Adrenal gland (tissue), 9 donors: ENCODE measurements at regions not wholly inside any gene's neighbourhood (a gene's known extent, or its start where the extent isn't known, plus 50 kb on each side); places are given as distances from the start of the nearest gene placed in this dataset.

Experiments
- DNase-seq, 7 donors: peaks; one replicate each; pipeline ENCODE4 v3.0.0-alpha.2; 2019 to 2020
- H3K27ac ChIP-seq, 5 donors: fragments of 200-600 bp; sonication (generic) in 4 of 5; 1 replicate in 3 of 5; 2 replicates in 2 of 5; pipeline versions ENCODE4 v1.5.1 to v1.8.0; 2016 to 2020; ENCODE audit warnings: mild to moderate bottlenecking in 1 of 5
- H3K27me3 ChIP-seq: fragments of 200-600 bp; 2 replicates; pipeline ENCODE4 v1.8.0; 2021
- H3K36me3 ChIP-seq, 2 donors: fragments of 200-600 bp; replicated peaks in 1 of 2; 1 replicate in 1 of 2; 2 replicates in 1 of 2; pipeline versions ENCODE4 v1.5.1 to v1.8.0; 2018 to 2022
- H3K4me1 ChIP-seq, 2 donors: fragments of 200-600 bp; replicated peaks in 1 of 2; 1 replicate in 1 of 2; 2 replicates in 1 of 2; pipeline versions ENCODE4 v1.5.1 to v1.8.0; 2018 to 2021
- H3K4me3 ChIP-seq, 4 donors: fragments of 200-600 bp; sonication (generic) in 3 of 4; one replicate each; pipeline ENCODE4 v1.5.1; 2016 to 2018
- H3K9me3 ChIP-seq, 3 donors: fragments of 200-600 bp; sonication (generic) in 1 of 3; replicated peaks in 1 of 3; 1 replicate in 2 of 3; 2 replicates in 1 of 3; pipeline versions ENCODE4 v1.5.1 to v1.8.0; 2016 to 2021
- CTCF ChIP-seq, 6 experiments: fragments of 450-650 bp in 4 of 6; fragments of 200-600 bp in 2 of 6; sonication (generic) in 1 of 6; IDR thresholded peaks; 1 replicate in 5 of 6; 2 replicates in 1 of 6; pipeline versions ENCODE4 v1.5.1 to v1.8.0; 2016 to 2021; ENCODE audit warnings: antibody characterized with exemption in 6 of 6, mild to moderate bottlenecking in 2 of 6, moderate library complexity in 1 of 6
- POLR2A ChIP-seq, 2 donors: fragments of 450-650 bp; IDR thresholded peaks; one replicate each; pipeline ENCODE4 v1.6.1; 2017; ENCODE audit warnings: antibody characterized with exemption in 2 of 2, mild to moderate bottlenecking in 2 of 2, moderate library complexity in 1 of 2
- WGBS, 4 donors: extraction: QIAGEN DNeasy Blood & Tissue Kit in 2 of 4; methylation state at CpG; one replicate each; pipeline versions ENCODE4 v1.1.5 to v1.1.7; 2013 to 2017; 5-methylcytosine and 5-hydroxymethylcytosine counted together
- intact Hi-C, 2 donors: fragments of 100-400 bp; cut with DNase I; formaldehyde crosslinking; loops; one replicate each; pipeline versions ENCODE4 v1.14.1 to v1.15.0; 2022 to 2023
- donor health status: healthy with polysubstance abuse.
- donor health status: Bipolar disorder and iron deficiency.
- donor health status: DM: yes; HTN: yes; CAD: no.
- donor health status: DM: no; HTN: no; CAD: no.
- donor health status: DM: no; HTN: no; CAD: no.

- Histone ChIP-seq H3K4me3 (no peak overlapping the region), H3K27me3 (no peaks in the 10 kb centered on the region), H3K4me1 (no peaks in the 10 kb centered on the region), H3K36me3 (no peaks in the 10 kb centered on the region), H3K27ac (no peak overlapping the region), H3K9me3 (no peaks in the 10 kb centered on the region)
- TF ChIP-seq CTCF (IDR thresholded peaks at IDR 0.05) (no peak), POLR2A (IDR thresholded peaks at IDR 0.05) (no peak)
- intact Hi-C loops, result no loop called here
- no peak for DNase-seq
- 78 to 89% (median 84%) methylated on average over 2 of the region's 2 CpGs for WGBS, 4 donors
Measured at GRCh38 chr5:103910786-103911185, 348.2 kb upstream of the NUDT12 start.

DNA sequence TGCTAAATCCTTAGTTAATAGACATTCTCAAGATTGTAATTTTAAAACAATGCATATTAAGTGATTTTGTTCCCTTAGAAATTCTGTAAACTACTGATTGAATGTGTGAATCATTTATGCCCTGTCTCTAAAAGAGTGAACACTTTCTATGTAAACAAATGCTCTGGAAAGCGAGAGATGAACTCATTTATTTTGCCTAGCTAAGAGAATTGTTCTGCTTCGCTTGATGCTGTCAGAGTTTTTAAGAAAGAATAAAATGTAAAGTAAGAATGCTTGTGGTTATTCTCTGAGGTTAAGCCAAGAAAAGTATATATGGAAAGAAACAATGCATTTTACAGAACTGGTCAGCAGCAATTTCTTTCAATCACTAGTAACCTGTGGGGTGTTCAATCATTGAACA, 347.4 kb upstream of the NUDT12 start:
- intact Hi-C loops, result no loop called here
- DNase-seq, result no peak
- no peaks in the 10 kb centered on the region for H3K4me1 ChIP-seq
- no peak overlapping the region for H3K4me3 ChIP-seq
- WGBS, 4 donors, result 86 to 90% (median 88%) methylated on average over 2 of the region's 2 CpGs
- H3K27ac ChIP-seq, result no peak overlapping the region
- H3K36me3 ChIP-seq, result no peaks in the 10 kb centered on the region
- TF ChIP-seq CTCF (IDR thresholded peaks at IDR 0.05) (no peak), POLR2A (IDR thresholded peaks at IDR 0.05) (no peak)
- no peaks in the 10 kb centered on the region for H3K9me3 ChIP-seq
- H3K27me3 ChIP-seq, result no peaks in the 10 kb centered on the region

GRCh38 chr5:103909391-103909790, 346.8 kb upstream of the NUDT12 start:
- no peaks in the 10 kb centered on the region for H3K4me1 ChIP-seq
- WGBS, 4 donors, result 68 to 85% (median 81%) methylated on average over 3 of the region's 3 CpGs
- intact Hi-C loops, result no loop called here

DNA sequence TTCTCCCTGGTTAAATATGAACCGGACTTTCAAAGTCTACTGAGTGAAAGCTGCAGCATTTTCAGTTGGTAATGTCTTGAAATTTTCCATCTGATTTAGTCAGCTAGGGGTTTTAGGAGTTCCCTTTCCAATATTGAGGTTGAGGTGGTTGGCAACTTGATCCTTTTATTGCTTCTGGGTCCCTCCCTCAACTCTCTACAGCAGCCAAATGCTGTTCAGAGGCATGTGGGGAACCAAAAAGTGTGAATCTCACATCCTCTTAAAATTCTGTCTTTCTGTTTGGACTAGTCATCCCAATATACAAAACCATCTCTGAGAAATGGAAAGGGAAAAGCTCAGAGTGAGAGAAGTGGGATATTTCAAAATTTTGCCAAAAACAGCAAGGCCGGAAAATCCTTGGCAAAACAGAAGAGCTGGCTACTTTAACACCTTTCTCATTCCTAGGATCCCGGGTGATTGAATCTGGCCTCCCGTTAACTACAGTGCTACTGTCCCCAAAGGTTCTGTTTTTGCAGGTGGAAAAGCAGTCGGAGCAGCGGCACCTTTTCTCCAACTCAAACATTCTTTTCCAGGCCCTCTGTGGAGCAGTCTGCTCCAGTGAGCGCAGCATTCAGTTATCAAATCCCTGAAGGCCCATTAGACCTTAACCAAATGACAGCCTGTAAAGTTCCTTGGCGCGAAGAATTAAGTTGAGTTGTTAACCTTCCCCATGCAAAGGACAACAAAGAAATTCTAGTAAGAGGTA, 345.9 kb upstream of the NUDT12 start:
- Histone ChIP-seq H3K36me3 (no peaks in the 10 kb centered on the region), H3K27ac (no peak overlapping the region), H3K4me1 (no peaks in the 10 kb centered on the region), H3K9me3 (no peaks in the 10 kb centered on the region), H3K4me3 (no peak overlapping the region), H3K27me3 (no peaks in the 10 kb centered on the region)
- DNase-seq, result no peak
- TF ChIP-seq POLR2A (IDR thresholded peaks at IDR 0.05), result no peak
- TF ChIP-seq CTCF (IDR thresholded peaks at IDR 0.05), result no peak
- intact Hi-C loops, result no loop called here
- 70 to 76% (median 73%) methylated on average over 9 of the region's 9 CpGs for WGBS, 4 donors

More at GRCh38 chr5:103909391-103909790, 346.8 kb upstream of the NUDT12 start:
- Histone ChIP-seq H3K27me3 (no peaks in the 10 kb centered on the region), H3K9me3 (no peaks in the 10 kb centered on the region), H3K27ac (no peak overlapping the region), H3K4me3 (no peak overlapping the region), H3K36me3 (no peaks in the 10 kb centered on the region)
- TF ChIP-seq CTCF (IDR thresholded peaks at IDR 0.05) (no peak), POLR2A (IDR thresholded peaks at IDR 0.05) (no peak)
- DNase-seq, result no peak
